Naive thymus-derived CD8-positive, alpha-beta T cell (primary cell): ENCODE measurements at regions not wholly inside any gene's neighbourhood (a gene's known extent, or its start where the extent isn't known, plus 50 kb on each side); places are given as distances from the start of the nearest gene placed in this dataset.
A peak's percentile ranks its signal among the peaks of the same experiment; 100 is the strongest.
"Not testable (repeated sequence)": the region's sequence is repeated elsewhere in the genome, so short reads cannot be mapped to it uniquely, and the experiment has no call there.

Source experiments
- ATAC-seq, 2 donors: fragments of 150-1000 bp; cut with Tn5 transposase in 1 of 2; sonication (Bioruptor Pico), chemical (Tn5 transposase) in 1 of 2; 1 replicate in 1 of 2; 2 replicates in 1 of 2; pipeline ENCODE4 v1.10.0; 2021; ENCODE audit warnings: mild to moderate bottlenecking in 2 of 2, moderate library complexity in 2 of 2
- POLR2A ChIA-PET: fragments of 350-600 bp; sonication (Branson Sonifier 250); formaldehyde crosslinking; loops from one replicate; lab custom pipeline; 2021; ENCODE audit warnings: antibody characterized with exemption; lab: Charles Lee
- DNase-seq, 10 donors: peaks; one replicate each; pipeline versions ENCODE4 v3.0.0 to v3.0.0-alpha.2; 2020 to 2022
- H3K27ac Mint-ChIP-seq, 10 donors: one replicate each; pipeline ENCODE4 v1.8.0; 2020 to 2022; ENCODE audit warnings: mild to moderate bottlenecking in 10 of 10, mixed read lengths in 10 of 10, moderate library complexity in 4 of 10, inconsistent platforms in 1 of 10
- H3K27me3 Mint-ChIP-seq, 5 donors: one replicate each; pipeline ENCODE4 v1.8.0; 2021 to 2022; ENCODE audit warnings: mixed read lengths in 5 of 5
- H3K36me3 Mint-ChIP-seq, 3 donors: one replicate each; pipeline ENCODE4 v1.8.0; 2020 to 2022; ENCODE audit warnings: mixed read lengths in 3 of 3, mild to moderate bottlenecking in 2 of 3, inconsistent platforms in 1 of 3
- H3K4me1 Mint-ChIP-seq, 4 donors: one replicate each; pipeline ENCODE4 v1.8.0; 2021 to 2022; ENCODE audit warnings: mixed read lengths in 4 of 4
- H3K4me3 Mint-ChIP-seq, 10 donors: one replicate each; pipeline ENCODE4 v1.8.0; 2020 to 2022; ENCODE audit warnings: mild to moderate bottlenecking in 10 of 10, mixed read lengths in 10 of 10, moderate library complexity in 6 of 10, inconsistent platforms in 1 of 10
- H3K9me3 Mint-ChIP-seq, 9 donors: one replicate each; pipeline ENCODE4 v1.8.0; 2020 to 2022; ENCODE audit warnings: mixed read lengths in 9 of 9, mild to moderate bottlenecking in 3 of 9, inconsistent platforms in 1 of 9, moderate library complexity in 1 of 9

DNA sequence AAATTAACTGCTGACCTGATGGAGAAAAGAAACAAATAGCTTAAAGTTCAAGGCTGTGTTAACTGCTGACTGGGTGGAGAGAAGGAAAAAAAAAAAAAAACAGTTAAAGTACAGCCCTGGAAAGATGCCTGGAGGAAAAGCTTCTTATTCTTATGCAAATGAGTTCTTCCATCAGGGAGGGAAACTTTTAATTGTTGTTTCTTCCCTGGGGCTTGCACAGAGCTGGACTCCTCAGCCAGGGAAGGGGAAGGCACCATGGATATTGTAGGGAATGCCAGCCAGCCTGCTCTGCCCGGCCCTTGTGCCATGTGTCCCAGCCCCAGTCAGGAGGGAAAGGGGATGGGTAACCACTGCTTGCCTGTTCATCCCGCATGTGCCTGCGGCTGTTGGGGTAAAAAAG lies 833.1 kb upstream of the CRIM1 start:
- no peaks in the 10 kb centered on the region for H3K36me3 Mint-ChIP-seq
- no peaks in the 10 kb centered on the region for H3K4me1 Mint-ChIP-seq
- no peak overlapping the region for H3K27ac Mint-ChIP-seq
- DNase-seq (peak in 1 of 10 donors; percentile 34), ATAC-seq (no peak)
- POLR2A ChIA-PET = no interaction called here
- no peaks in the 10 kb centered on the region for H3K27me3 Mint-ChIP-seq
- H3K9me3 Mint-ChIP-seq = peaks cover 0 to 27% (median 12%) of the 10 kb centered on the region in 9 donors
- H3K4me3 Mint-ChIP-seq = no peak overlapping the region

DNA sequence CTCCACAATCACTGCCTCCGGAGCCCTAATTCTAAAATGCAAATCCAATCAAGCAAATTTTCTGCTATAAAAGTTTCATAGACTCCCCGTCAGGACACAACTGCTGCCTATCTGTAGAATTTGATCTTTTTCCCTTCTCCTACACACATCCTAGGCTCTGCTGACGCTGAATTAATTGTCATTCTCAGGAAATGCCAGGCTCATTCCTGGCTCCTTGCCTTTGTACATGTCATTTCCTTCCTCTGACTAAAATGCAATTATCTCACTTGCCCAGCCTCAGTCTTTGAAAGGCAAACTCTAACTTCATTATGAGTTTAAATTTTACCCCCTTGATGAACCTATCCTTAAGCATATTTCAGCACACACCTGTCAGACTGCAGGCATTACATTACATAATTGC lies 844.9 kb upstream of the CRIM1 start:
- no peak for ATAC-seq
- POLR2A ChIA-PET = no interaction called here
- no peak overlapping the region for H3K27ac Mint-ChIP-seq

DNA sequence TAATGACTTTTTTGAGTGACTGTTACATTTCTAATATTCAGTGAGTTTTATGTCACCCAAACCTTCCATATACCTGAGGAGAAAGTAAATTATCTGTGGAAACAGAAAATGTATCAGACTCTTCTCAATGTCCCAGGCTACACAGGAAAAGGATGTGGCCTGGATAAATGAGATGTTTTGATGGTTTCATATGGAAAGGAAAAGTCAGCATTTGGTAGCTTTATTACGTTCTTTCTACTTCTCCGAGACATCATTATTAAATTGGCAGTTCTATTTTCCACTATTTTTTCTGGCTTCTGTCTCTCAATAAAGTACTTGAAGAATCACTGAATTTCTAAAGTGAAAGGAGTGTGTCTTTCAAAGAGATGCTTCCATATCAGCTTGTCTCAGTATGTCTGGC lies 847.0 kb upstream of the CRIM1 start:
- no peaks in the 10 kb centered on the region for H3K4me1 Mint-ChIP-seq
- POLR2A ChIA-PET = no interaction called here
- no peaks in the 10 kb centered on the region for H3K27me3 Mint-ChIP-seq
- peaks cover 0 to 20% (median 8%) of the 10 kb centered on the region in 9 donors for H3K9me3 Mint-ChIP-seq
- DNase-seq = no peak
- no peak overlapping the region for H3K4me3 Mint-ChIP-seq
- H3K27ac Mint-ChIP-seq = no peak overlapping the region
- no peak for ATAC-seq
- no peaks in the 10 kb centered on the region for H3K36me3 Mint-ChIP-seq

More for the DNA sequence above, 844.9 kb upstream of the CRIM1 start:
- no peaks in the 10 kb centered on the region for H3K27me3 Mint-ChIP-seq
- H3K9me3 Mint-ChIP-seq = peaks cover 0 to 20% (median 10%) of the 10 kb centered on the region in 9 donors
- H3K4me1 Mint-ChIP-seq = no peaks in the 10 kb centered on the region
- no peaks in the 10 kb centered on the region for H3K36me3 Mint-ChIP-seq
- no peak overlapping the region for H3K4me3 Mint-ChIP-seq
- no peak for DNase-seq

- H3K27me3 Mint-ChIP-seq = no peaks in the 10 kb centered on the region
- no peak for ATAC-seq
- POLR2A ChIA-PET = no interaction called here
- no peak overlapping the region for H3K4me3 Mint-ChIP-seq
- H3K4me1 Mint-ChIP-seq = no peaks in the 10 kb centered on the region
- no peaks in the 10 kb centered on the region for H3K36me3 Mint-ChIP-seq
- peaks cover 0 to 14% (median 3%) of the 10 kb centered on the region in 9 donors for H3K9me3 Mint-ChIP-seq
- no peak for DNase-seq
- no peak overlapping the region for H3K27ac Mint-ChIP-seq
Observed at GRCh38 chr2:35504419-35504818, 851.2 kb upstream of the CRIM1 start.

- Mint-ChIP-seq H3K4me1 (no peaks in the 10 kb centered on the region), H3K27me3 (no peaks in the 10 kb centered on the region), H3K9me3 (peaks cover 0 to 14% (median 3%) of the 10 kb centered on the region in 9 donors), H3K36me3 (no peaks in the 10 kb centered on the region), H3K27ac (no peak overlapping the region), H3K4me3 (no peak overlapping the region)
- DNase-seq (no peak), ATAC-seq (no peak)
- POLR2A ChIA-PET = no interaction called here
Observed at GRCh38 chr2:35503738-35504199, 851.8 kb upstream of the CRIM1 start.

- Mint-ChIP-seq H3K27me3 (no peaks in the 10 kb centered on the region), H3K4me1 (no peaks in the 10 kb centered on the region), H3K4me3 (no peak overlapping the region), H3K9me3 (peaks cover 0 to 14% (median 3%) of the 10 kb centered on the region in 9 donors), H3K27ac (no peak overlapping the region), H3K36me3 (no peaks in the 10 kb centered on the region)
- DNase-seq = no peak
- no peak for ATAC-seq
- POLR2A ChIA-PET = no interaction called here
Observed at GRCh38 chr2:35503311-35503710, 852.3 kb upstream of the CRIM1 start.

DNA sequence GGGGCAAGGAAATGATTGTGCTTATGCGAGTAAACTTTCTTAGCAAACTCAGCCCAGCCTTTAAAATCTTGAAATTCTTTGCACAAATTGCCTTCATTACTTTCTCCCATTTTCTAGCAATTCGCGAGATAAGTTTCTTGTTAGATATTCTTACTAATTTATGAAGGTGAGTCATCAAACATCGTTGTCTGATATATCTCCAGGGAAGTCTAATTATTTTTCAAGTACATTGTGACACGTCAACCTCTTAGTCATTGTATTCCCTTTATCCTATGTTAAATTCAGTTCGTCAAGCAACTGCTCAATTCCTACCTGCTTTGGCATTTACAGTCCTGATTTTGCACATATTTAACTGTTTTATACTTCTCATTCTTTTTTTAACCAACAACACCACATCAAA lies 854.5 kb upstream of the CRIM1 start:
- Mint-ChIP-seq H3K36me3 (no peaks in the 10 kb centered on the region), H3K4me3 (no peak overlapping the region), H3K4me1 (no peaks in the 10 kb centered on the region), H3K27ac (no peak overlapping the region), H3K9me3 (peaks cover 0 to 9% (median 3%) of the 10 kb centered on the region in 9 donors), H3K27me3 (no peaks in the 10 kb centered on the region)
- ATAC-seq = no peak
- POLR2A ChIA-PET = no interaction called here
- no peak for DNase-seq

DNA sequence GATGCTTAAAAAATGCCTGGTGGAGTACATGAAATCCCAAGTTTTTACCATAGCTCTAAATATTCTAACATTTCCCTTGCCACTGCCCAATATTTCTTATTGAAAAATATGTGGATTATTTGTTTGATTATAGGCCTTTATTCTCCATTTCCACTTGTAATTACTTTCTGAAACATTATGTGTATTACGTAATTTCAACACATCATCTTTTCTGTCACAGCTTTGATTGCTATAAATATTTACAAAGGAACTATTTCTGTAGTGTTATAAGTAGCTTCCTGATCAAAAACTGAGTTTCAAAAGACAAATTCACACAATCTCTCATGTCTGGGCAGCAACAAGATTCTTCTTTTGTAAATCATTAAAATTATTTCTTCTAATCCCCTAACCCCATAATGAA lies 859.6 kb upstream of the CRIM1 start:
- POLR2A ChIA-PET = no interaction called here
- no peak overlapping the region for H3K27ac Mint-ChIP-seq
- H3K27me3 Mint-ChIP-seq = no peaks in the 10 kb centered on the region
- H3K9me3 Mint-ChIP-seq = peaks cover 0 to 5% (median 0%) of the 10 kb centered on the region in 9 donors
- no peak overlapping the region for H3K4me3 Mint-ChIP-seq
- no peak for DNase-seq
- no peak for ATAC-seq
- H3K36me3 Mint-ChIP-seq = no peaks in the 10 kb centered on the region
- no peaks in the 10 kb centered on the region for H3K4me1 Mint-ChIP-seq

DNA sequence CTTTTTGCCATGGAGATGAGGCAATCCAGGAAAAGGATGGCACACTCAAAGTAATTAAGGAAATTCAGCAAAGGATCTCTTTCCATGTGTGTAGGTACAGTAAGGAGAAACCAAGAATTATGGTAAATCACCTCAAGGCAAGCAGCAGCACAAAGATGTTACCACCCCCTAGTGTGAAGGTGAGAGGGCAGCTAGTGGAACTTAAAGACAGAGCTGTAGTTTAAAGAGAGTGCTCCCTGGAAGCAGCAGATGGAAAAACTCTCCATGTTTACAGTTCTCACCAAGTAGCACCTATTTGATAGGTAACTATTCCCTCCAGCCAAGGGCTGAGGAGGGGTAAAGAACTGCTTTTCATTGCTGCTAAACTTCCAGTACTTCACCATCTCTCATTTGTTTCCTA lies 860.4 kb upstream of the CRIM1 start:
- Mint-ChIP-seq H3K27me3 (no peaks in the 10 kb centered on the region), H3K4me1 (no peaks in the 10 kb centered on the region), H3K9me3 (peaks cover 0 to 5% (median 0%) of the 10 kb centered on the region in 9 donors), H3K4me3 (no peak overlapping the region), H3K27ac (no peak overlapping the region), H3K36me3 (no peaks in the 10 kb centered on the region)
- POLR2A ChIA-PET = no interaction called here
- no peak for DNase-seq
- no peak for ATAC-seq

- POLR2A ChIA-PET, H3K36me3 Mint-ChIP-seq, ATAC-seq, H3K27me3 Mint-ChIP-seq, DNase-seq, H3K27ac Mint-ChIP-seq, H3K4me1 Mint-ChIP-seq, H3K4me3 Mint-ChIP-seq: not testable (repeated sequence)
- H3K9me3 Mint-ChIP-seq = peaks cover 0 to 28% (median 4%) of the 10 kb centered on the region in 9 donors
Observed at GRCh38 chr2:35478121-35478520, 877.5 kb upstream of the CRIM1 start.

- ATAC-seq = no peak
- Mint-ChIP-seq H3K4me1 (no peaks in the 10 kb centered on the region), H3K9me3 (peaks cover 0 to 5% (median 0%) of the 10 kb centered on the region in 9 donors), H3K36me3 (no peaks in the 10 kb centered on the region), H3K4me3 (no peak overlapping the region), H3K27ac (no peak overlapping the region), H3K27me3 (peaks cover 0 to 2% (median 0%) of the 10 kb centered on the region in 5 donors)
- DNase-seq = no peak
- POLR2A ChIA-PET = no interaction called here
Observed at GRCh38 chr2:35468245-35468644, 887.3 kb upstream of the CRIM1 start.

DNA sequence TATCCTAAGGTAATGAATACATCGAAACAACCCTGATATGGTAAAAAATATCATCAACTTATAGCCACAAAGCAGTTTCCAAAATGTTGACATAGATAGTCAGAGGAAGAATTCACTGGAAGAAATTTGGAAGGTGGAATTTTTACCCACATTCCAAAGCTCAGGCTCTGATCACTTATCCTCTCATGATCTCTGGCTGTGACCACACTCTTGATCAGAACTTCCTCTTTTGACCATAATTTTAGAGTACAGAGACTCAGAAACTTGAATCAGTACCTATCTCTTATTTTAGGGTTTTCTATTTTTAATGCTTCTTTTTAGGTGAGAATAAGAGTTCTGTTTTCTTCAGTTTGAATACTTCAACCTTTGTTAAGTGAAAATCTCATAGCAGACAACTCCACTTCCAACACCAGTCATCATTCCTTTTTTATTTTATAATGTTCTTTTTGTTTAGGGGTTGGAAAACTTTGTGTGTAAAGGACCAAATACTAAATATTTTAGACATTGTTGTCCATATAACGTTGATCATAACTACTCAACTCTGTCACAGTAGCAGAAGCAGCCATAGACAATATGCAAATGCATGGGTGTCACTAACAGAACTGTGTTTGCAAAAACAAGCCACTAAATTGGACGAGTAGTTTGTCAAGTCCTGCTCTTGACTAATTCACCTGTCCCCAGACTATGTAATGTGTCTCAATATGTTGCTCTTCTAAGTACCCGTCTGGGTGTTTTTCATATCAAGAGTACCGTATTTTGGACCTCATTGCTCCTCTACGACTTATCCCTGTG lies 891.6 kb upstream of the CRIM1 start:
- H3K27me3 Mint-ChIP-seq = peaks cover 0 to 3% (median 0%) of the 10 kb centered on the region in 5 donors
- peaks cover 0 to 22% (median 0%) of the 10 kb centered on the region in 9 donors for H3K9me3 Mint-ChIP-seq
- no peak overlapping the region for H3K27ac Mint-ChIP-seq
- POLR2A ChIA-PET = no interaction called here
- no peak overlapping the region for H3K4me3 Mint-ChIP-seq
- no peak for ATAC-seq
- DNase-seq = no peak
- H3K36me3 Mint-ChIP-seq = no peaks in the 10 kb centered on the region
- no peaks in the 10 kb centered on the region for H3K4me1 Mint-ChIP-seq

DNA sequence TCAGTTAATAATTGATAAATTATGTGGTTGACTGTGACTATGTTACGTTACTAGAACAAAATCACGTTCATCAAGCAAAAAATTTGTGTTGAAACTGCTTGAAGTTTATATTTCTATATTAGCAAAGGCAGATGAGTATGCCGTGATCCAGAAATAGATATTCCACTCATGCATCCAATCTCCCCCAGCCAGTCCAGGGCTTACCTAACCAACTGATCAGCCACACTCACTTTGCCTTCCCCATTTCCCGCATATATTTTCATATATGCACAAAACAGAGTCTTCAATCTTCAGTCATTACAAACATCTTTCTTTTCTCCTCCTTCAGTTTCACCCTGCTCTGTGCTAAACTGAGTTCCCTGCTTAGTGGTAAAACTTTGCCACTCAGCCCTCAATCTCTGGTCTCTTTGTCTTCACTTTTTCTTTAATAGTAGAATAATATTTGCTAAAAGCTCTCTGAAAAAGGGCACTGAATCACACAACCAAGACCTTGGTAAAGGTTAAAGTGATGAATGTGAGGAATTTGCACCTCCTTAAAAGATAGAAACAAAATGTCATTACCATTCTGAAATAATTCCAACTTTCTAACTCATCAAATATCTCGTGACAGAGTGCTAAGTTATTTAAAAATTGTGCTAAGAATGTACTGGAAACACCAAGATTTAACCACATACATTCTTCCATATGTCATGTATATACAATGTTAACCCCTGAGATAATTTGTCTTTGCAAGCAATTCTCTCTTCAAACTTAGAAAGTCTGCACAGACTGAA lies 893.2 kb upstream of the CRIM1 start:
- POLR2A ChIA-PET = no interaction called here
- Mint-ChIP-seq H3K27ac (no peak overlapping the region), H3K4me1 (no peaks in the 10 kb centered on the region), H3K27me3 (peaks cover 0 to 3% (median 0%) of the 10 kb centered on the region in 5 donors), H3K9me3 (peaks cover 0 to 22% (median 0%) of the 10 kb centered on the region in 9 donors), H3K36me3 (no peaks in the 10 kb centered on the region), H3K4me3 (no peak overlapping the region)
- no peak for ATAC-seq
- no peak for DNase-seq
